ENCODE measurements at regions not wholly inside any gene's neighbourhood (a gene's known extent, or its start where the extent isn't known, plus 50 kb on each side); places are given as distances from the start of the nearest gene placed in this dataset.

DNA sequence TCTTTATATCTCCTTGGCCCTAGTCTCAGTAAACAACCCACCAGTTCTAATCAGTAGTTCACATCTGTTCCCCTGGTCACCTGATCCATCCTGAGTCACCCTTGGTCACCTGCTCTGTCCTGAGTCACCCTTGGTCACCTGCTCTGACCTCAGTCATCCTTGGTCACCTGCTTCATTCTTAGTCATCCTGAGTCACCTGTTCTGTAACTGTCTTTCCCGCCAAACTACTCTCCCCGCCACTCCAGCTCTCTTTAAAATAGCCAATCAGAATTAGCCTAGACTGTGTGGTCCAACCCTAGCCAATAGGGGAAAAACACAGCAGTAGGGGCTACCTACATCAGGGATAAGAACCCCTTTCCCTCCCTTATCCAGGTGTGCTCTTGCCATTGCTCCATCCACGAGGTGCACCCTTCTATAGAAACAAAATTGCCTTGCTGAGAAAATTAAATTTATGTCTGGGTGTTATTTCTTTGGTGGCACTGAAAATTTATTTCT lies 245.4 kb upstream of the DIO3 start:
- no peak for TF ChIP-seq POLR2A (IDR thresholded peaks at IDR 0.05)
- TF ChIP-seq CTCF (IDR thresholded peaks at IDR 0.05), result no peak
- TF ChIP-seq EP300 (IDR thresholded peaks at IDR 0.05), result no peak
- no peak for TF ChIP-seq POLR2AphosphoS5 (IDR thresholded peaks at IDR 0.05)

Data from suprapubic skin (tissue), 4 donors.